ENCODE measurements at regions not wholly inside any gene's neighbourhood (a gene's known extent, or its start where the extent isn't known, plus 50 kb on each side); places are given as distances from the start of the nearest gene placed in this dataset.

- no peak for DNase-seq (ENCODE audit: low read depth, low spot score)
- Histone ChIP-seq H3K27me3 (ENCODE audit: control insufficient read depth, insufficient read depth, low read length) (no peaks in the 10 kb centered on the region), H3K9me3 (ENCODE audit: control insufficient read depth, insufficient read depth, low read length) (no peaks in the 10 kb centered on the region), H3K27ac (ENCODE audit: low read length) (no peak overlapping the region), H3K4me1 (ENCODE audit: control insufficient read depth, insufficient read depth, low read length) (no peaks in the 10 kb centered on the region), H3K4me3 (ENCODE audit: low read length) (no peak overlapping the region), H3K36me3 (ENCODE audit: control insufficient read depth, insufficient read depth, low read length) (no peaks in the 10 kb centered on the region)
- no CpG with 5 or more reads among the region's 5 CpGs for WGBS (ENCODE audit: insufficient coverage, insufficient read length)
Observed at GRCh38 chr11:119807402-119807801, 78.4 kb upstream of the NECTIN1 start.

GRCh38 chr11:119806064-119806915 lies 77.3 kb upstream of the NECTIN1 start:
- Histone ChIP-seq H3K27me3 (ENCODE audit: control insufficient read depth, insufficient read depth, low read length) (no peaks in the 10 kb centered on the region), H3K9me3 (ENCODE audit: control insufficient read depth, insufficient read depth, low read length) (no peaks in the 10 kb centered on the region)
- no CpG with 5 or more reads among the region's 8 CpGs for WGBS (ENCODE audit: insufficient coverage, insufficient read length)

GRCh38 chr11:119805663-119806062 lies 76.7 kb upstream of the NECTIN1 start:
- H3K4me1 ChIP-seq (ENCODE audit: control insufficient read depth, insufficient read depth, low read length): no peaks in the 10 kb centered on the region

More at GRCh38 chr11:119806064-119806915, 77.3 kb upstream of the NECTIN1 start:
- Histone ChIP-seq H3K27ac (ENCODE audit: low read length) (no peak overlapping the region), H3K4me3 (ENCODE audit: low read length) (no peak overlapping the region), H3K4me1 (ENCODE audit: control insufficient read depth, insufficient read depth, low read length) (no peaks in the 10 kb centered on the region), H3K36me3 (ENCODE audit: control insufficient read depth, insufficient read depth, low read length) (no peaks in the 10 kb centered on the region)
- no peak for DNase-seq (ENCODE audit: low read depth, low spot score)

GRCh38 chr11:119804698-119805097 lies 75.7 kb upstream of the NECTIN1 start:
- Histone ChIP-seq H3K27ac (ENCODE audit: low read length) (no peak overlapping the region), H3K36me3 (ENCODE audit: control insufficient read depth, insufficient read depth, low read length) (no peaks in the 10 kb centered on the region), H3K4me1 (ENCODE audit: control insufficient read depth, insufficient read depth, low read length) (no peaks in the 10 kb centered on the region), H3K9me3 (ENCODE audit: control insufficient read depth, insufficient read depth, low read length) (no peaks in the 10 kb centered on the region), H3K27me3 (ENCODE audit: control insufficient read depth, insufficient read depth, low read length) (no peaks in the 10 kb centered on the region), H3K4me3 (ENCODE audit: low read length) (no peak overlapping the region)
- DNase-seq (ENCODE audit: low read depth, low spot score): no peak
- no CpG with 5 or more reads among the region's 5 CpGs for WGBS (ENCODE audit: insufficient coverage, insufficient read length)

More at GRCh38 chr11:119805663-119806062, 76.7 kb upstream of the NECTIN1 start:
- no peak for DNase-seq (ENCODE audit: low read depth, low spot score)
- Histone ChIP-seq H3K9me3 (ENCODE audit: control insufficient read depth, insufficient read depth, low read length) (no peaks in the 10 kb centered on the region), H3K36me3 (ENCODE audit: control insufficient read depth, insufficient read depth, low read length) (no peaks in the 10 kb centered on the region), H3K27ac (ENCODE audit: low read length) (no peak overlapping the region), H3K27me3 (ENCODE audit: control insufficient read depth, insufficient read depth, low read length) (no peaks in the 10 kb centered on the region), H3K4me3 (ENCODE audit: low read length) (no peak overlapping the region)
- no CpG with 5 or more reads among the region's 8 CpGs for whole genome bisulfite sequencing (ENCODE audit: insufficient coverage, insufficient read length)

GRCh38 chr11:119803726-119804294 lies 74.8 kb upstream of the NECTIN1 start:
- no peak for DNase-seq (ENCODE audit: low read depth, low spot score)
- no peaks in the 10 kb centered on the region for H3K9me3 ChIP-seq (ENCODE audit: control insufficient read depth, insufficient read depth, low read length)
- WGBS (ENCODE audit: insufficient coverage, insufficient read length): no CpG with 5 or more reads among the region's 6 CpGs
- H3K36me3 ChIP-seq (ENCODE audit: control insufficient read depth, insufficient read depth, low read length): no peaks in the 10 kb centered on the region
- H3K4me1 ChIP-seq (ENCODE audit: control insufficient read depth, insufficient read depth, low read length): no peaks in the 10 kb centered on the region
- no peak overlapping the region for H3K4me3 ChIP-seq (ENCODE audit: low read length)
- H3K27ac ChIP-seq (ENCODE audit: low read length): no peak overlapping the region
- H3K27me3 ChIP-seq (ENCODE audit: control insufficient read depth, insufficient read depth, low read length): no peaks in the 10 kb centered on the region

- H3K36me3 ChIP-seq (ENCODE audit: control insufficient read depth, insufficient read depth, low read length): no peaks in the 10 kb centered on the region
- WGBS (ENCODE audit: insufficient coverage, insufficient read length): no CpG with 5 or more reads among the region's 6 CpGs
- no peak for DNase-seq (ENCODE audit: low read depth, low spot score)
- no peaks in the 10 kb centered on the region for H3K9me3 ChIP-seq (ENCODE audit: control insufficient read depth, insufficient read depth, low read length)
- no peaks in the 10 kb centered on the region for H3K4me1 ChIP-seq (ENCODE audit: control insufficient read depth, insufficient read depth, low read length)
- no peak overlapping the region for H3K27ac ChIP-seq (ENCODE audit: low read length)
- H3K27me3 ChIP-seq (ENCODE audit: control insufficient read depth, insufficient read depth, low read length): no peaks in the 10 kb centered on the region
- no peak overlapping the region for H3K4me3 ChIP-seq (ENCODE audit: low read length)
Observed at GRCh38 chr11:119803139-119803538, 74.1 kb upstream of the NECTIN1 start.

- no peak overlapping the region for H3K4me3 ChIP-seq (ENCODE audit: low read length)
- DNase-seq (ENCODE audit: low read depth, low spot score): no peak
- H3K4me1 ChIP-seq (ENCODE audit: control insufficient read depth, insufficient read depth, low read length): no peaks in the 10 kb centered on the region; the same call in 1 of the 2 replicates
- H3K9me3 ChIP-seq (ENCODE audit: control insufficient read depth, insufficient read depth, low read length): no peaks in the 10 kb centered on the region
- H3K27me3 ChIP-seq (ENCODE audit: control insufficient read depth, insufficient read depth, low read length): no peaks in the 10 kb centered on the region
- WGBS (ENCODE audit: insufficient coverage, insufficient read length): no CpG with 5 or more reads among the region's 5 CpGs
- no peak overlapping the region for H3K27ac ChIP-seq (ENCODE audit: low read length)
- H3K36me3 ChIP-seq (ENCODE audit: control insufficient read depth, insufficient read depth, low read length): no peaks in the 10 kb centered on the region
Observed at GRCh38 chr11:119802670-119803069, 73.7 kb upstream of the NECTIN1 start.

GRCh38 chr11:119800619-119801018 lies 71.6 kb upstream of the NECTIN1 start:
- DNase-seq (ENCODE audit: low read depth, low spot score): no peak
- no peak overlapping the region for H3K4me3 ChIP-seq (ENCODE audit: low read length)
- no CpG with 5 or more reads among the region's 5 CpGs for WGBS (ENCODE audit: insufficient coverage, insufficient read length)
- peaks cover 7% of the 10 kb centered on the region for H3K4me1 ChIP-seq (ENCODE audit: control insufficient read depth, insufficient read depth, low read length)
- no peaks in the 10 kb centered on the region for H3K27me3 ChIP-seq (ENCODE audit: control insufficient read depth, insufficient read depth, low read length)
- H3K27ac ChIP-seq (ENCODE audit: low read length): no peak overlapping the region
- no peaks in the 10 kb centered on the region for H3K9me3 ChIP-seq (ENCODE audit: control insufficient read depth, insufficient read depth, low read length)
- no peaks in the 10 kb centered on the region for H3K36me3 ChIP-seq (ENCODE audit: control insufficient read depth, insufficient read depth, low read length)

- Histone ChIP-seq H3K27me3 (ENCODE audit: control insufficient read depth, insufficient read depth, low read length) (peaks cover 3% of the 10 kb centered on the region; the same call in 1 of the 2 replicates), H3K27ac (ENCODE audit: low read length) (no peak overlapping the region), H3K36me3 (ENCODE audit: control insufficient read depth, insufficient read depth, low read length) (no peaks in the 10 kb centered on the region), H3K9me3 (ENCODE audit: control insufficient read depth, insufficient read depth, low read length) (no peaks in the 10 kb centered on the region), H3K4me1 (ENCODE audit: control insufficient read depth, insufficient read depth, low read length) (peaks cover 11% of the 10 kb centered on the region), H3K4me3 (ENCODE audit: low read length) (no peak overlapping the region)
- WGBS (ENCODE audit: insufficient coverage, insufficient read length): no CpG with 5 or more reads among the region's 2 CpGs
- no peak for DNase-seq (ENCODE audit: low read depth, low spot score)
Observed at GRCh38 chr11:119800171-119800570, 71.2 kb upstream of the NECTIN1 start.

GRCh38 chr11:119798656-119799055 lies 69.7 kb upstream of the NECTIN1 start:
- Histone ChIP-seq H3K36me3 (ENCODE audit: control insufficient read depth, insufficient read depth, low read length) (no peaks in the 10 kb centered on the region), H3K27ac (ENCODE audit: low read length) (no peak overlapping the region), H3K9me3 (ENCODE audit: control insufficient read depth, insufficient read depth, low read length) (no peaks in the 10 kb centered on the region), H3K4me1 (ENCODE audit: control insufficient read depth, insufficient read depth, low read length) (peaks cover 15% of the 10 kb centered on the region), H3K4me3 (ENCODE audit: low read length) (no peak overlapping the region), H3K27me3 (ENCODE audit: control insufficient read depth, insufficient read depth, low read length) (peaks cover 7% of the 10 kb centered on the region; the same call in 1 of the 2 replicates)
- no CpG with 5 or more reads among the region's 3 CpGs for WGBS (ENCODE audit: insufficient coverage, insufficient read length)
- DNase-seq (ENCODE audit: low read depth, low spot score): no peak

All from iPS DF 6.9 (cell line).